Left renal pelvis (tissue), 4 donors: ENCODE measurements at regions not wholly inside any gene's neighbourhood (a gene's known extent, or its start where the extent isn't known, plus 50 kb on each side); places are given as distances from the start of the nearest gene placed in this dataset.

ENCODE experiments used
- DNase-seq, 4 donors: peaks; one replicate each; pipeline ENCODE4 v3.0.0-alpha.2; 2013; ENCODE audit warnings: low read depth in 4 of 4, low spot score in 3 of 4

- no peak for DNase-seq
These were observed 82.3 kb downstream of the MYCN start for GRCh38 chr2:16022548-16023240.

- DNase-seq, result no peak
These were observed 81.4 kb downstream of the MYCN start for GRCh38 chr2:16021611-16022363.

DNA sequence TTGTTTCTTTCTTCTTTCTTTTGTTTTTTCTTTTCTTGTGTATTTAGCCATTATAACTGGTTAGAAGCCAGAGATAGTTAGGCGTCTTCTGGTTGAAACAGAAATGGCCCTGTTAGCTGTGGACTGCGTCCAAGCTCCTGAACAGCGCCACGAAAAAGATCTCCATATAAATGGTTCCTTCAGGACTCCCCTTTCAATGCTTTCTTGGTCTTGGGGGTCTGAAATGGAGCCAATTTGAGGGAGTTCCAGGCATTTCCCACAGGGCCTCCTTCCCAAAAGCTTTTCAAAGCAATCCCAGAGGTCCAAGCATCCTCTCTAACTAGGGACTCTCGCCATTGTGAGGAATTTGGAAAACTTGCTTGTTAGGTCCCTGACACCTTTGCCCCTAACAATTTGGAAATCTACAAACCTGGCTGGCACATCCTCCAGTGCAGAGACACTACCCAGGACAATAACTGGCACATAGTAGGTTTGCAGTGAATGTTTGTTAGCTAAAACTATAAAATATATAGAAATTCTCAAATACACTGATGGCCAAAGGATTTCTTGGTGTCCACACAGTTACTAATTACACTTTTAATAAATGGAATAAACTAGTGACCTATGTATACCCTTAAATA, 80.1 kb downstream of the MYCN start:
- DNase-seq, result no peak

DNA sequence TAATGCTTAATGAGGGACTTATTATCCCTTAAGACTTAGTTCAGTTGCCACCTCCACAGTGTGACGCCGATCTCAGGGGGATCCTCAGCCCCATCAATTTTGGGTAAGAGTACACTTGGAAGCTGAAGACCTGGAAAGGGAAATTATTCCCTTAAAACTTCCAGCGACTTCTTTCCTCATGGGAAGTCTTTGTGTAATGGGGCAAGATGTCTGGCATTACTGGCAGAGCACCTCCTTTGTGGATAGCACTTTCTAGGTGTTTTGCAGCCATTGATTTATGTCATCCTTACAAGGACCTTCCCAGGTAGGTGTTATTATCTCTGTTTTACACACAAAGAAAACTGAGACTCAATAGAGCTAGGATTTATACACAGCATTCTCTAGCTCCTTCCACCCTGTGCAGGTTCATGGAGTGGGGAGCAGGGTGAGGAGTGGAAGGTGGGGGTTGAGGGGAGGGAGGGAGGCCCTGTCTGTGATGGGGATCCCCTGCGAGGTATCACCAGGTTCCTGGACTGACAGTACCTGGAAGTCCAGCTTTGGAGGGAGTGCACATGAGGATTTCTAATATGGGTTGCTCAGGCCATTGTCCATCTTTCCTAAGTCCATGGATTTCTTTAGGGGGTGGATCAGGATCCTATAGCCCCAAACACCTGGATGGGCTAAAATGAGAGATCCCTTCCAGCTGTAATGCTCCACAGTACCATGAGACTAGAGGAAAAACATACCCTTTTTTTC, 79.4 kb downstream of the MYCN start:
- no peak for DNase-seq

DNA sequence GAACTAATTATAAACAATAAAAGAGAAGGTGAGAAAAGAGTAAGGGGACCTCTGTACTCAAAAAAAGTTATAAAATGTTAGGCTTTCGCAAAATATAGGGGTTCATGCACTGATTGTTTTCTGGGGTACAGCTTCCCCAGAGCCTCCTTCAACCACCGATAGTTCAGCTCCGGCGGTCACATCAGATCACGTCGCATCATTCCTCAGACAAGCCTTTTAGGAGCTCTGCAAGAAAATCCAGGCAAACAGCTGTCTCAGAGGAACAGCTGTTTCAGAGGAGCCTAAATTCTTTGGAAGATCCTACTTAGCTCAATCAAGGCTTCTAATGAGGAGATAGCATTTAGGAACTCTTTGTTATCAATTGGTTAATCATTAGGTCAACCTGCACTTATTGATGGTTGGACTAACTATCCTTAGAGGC, 78.7 kb downstream of the MYCN start:
- DNase-seq, result no peak

DNA sequence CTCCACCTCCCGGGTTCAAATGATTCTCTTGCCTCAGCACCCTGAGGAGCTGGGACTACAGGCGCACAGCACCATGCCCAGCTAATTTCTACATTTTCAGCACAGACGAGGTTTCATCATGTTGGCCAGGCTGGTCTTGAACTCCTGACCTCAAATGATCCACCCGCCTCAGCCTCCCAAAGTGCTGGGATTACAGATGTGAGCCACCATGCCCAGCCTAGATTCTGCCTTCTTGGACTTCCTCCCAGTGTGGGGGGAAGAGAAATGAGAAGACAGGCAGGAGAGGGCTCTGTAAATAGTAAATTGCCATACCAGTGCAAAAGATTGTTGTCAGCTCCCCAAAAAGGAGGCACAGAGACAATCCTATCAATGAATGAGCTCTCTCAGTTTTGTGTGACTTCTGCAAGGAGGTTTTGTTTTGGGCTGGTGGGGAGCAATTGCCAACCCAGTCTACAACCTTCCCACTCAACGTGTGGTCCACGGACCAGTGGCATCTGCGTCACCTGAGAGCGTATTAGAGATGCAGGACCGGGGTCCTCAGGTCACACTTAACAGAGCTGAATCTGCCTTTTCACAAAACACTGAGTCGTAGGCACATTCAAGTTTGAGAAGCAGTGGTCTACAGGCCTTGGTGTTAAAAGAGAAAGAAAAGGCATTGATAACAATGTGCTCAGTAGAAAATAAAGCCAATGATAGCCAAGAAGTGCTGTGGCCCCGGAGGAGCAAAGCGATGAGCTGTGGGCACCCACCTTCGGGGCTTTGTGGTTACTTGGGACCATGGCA, 78.1 kb downstream of the MYCN start:
- no peak for DNase-seq

DNA sequence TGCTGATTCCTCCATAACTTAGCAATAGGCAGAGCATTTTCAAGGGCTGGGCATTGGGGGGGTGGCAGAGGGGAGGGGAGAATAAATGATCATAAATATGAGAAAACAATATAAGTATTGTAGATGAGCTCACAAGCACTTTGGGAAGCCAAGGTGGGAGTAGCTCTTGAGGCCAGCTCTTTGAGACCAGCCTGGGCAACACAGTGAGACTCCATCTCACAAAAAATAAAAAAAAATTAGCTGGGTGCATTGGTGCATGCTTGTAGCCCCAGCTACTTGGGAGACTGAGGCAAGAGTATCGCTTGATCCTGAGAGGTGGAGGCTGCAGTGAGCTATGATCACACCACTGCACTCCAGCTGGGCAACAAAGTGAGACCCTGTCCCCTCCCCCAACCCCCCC, 75.9 kb downstream of the MYCN start:
- DNase-seq, result no peak

DNA sequence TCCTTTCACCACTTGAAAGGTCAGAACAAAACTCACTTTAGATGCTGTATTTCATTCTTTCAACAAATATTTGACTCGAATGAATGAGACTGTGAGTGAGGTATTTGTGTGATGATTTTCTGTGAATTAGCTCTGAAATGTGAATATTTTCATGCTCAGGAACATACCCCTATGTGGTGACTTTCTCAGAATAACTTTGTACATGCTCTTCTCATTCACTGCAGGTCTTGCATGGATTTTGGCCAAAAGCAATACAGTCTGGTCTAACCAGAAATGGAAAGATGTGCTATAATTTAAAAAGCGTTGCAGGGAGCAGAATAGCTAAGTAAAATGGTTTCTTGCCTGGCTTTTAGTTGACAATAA, 75.5 kb downstream of the MYCN start:
- no peak for DNase-seq

DNA sequence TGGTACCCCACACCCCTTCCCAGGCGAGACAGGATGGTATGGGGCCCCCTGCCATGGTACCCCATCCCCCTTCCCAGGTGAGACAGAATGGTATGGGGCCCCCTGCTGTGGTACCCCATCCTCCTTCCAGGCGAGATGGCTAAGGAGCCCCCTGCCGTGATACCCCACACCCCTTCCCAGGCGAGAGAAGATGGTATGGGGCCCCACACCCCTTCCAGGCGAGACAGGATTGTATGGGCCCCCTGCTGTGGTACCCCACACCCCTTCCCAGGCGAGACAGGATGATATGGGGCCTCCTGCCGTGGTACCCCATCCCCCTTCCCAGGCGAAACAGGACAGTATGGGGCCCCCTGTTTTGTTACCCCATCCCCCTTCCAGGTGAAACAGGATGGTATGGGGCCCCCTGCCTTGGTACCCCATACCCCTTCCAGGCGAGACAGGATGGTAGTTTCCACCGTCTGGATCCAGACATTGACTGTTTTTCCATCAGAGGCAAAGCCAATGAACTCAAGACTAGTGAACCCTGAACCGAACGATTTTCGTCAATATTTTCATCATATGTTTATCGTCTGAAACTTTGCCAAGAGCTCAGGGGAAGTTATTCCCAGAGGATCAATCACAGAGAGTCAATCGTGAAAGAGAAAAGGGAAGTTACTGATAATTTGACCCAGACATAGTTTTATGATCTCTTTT, 75.0 kb downstream of the MYCN start:
- no peak for DNase-seq

DNA sequence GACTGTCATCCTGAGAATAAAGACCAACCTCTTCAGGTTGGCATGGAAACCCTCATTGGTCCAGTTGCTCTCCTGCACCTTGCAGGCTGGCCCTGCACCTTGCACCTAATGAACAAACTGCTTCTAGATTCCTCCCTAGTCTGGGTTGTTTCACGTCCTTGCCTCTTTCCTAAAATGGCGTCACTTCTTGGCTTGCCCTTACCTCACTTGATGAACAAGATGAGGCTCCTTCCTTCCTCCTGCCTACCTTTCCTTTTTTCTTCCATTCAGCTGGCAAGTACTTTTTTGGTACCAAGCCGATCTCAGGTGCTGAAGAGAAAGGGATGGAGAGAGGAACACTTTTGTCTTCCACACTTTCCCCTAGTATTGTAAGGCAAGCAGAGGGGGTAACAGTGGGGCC, 74.5 kb downstream of the MYCN start:
- no peak for DNase-seq

DNA sequence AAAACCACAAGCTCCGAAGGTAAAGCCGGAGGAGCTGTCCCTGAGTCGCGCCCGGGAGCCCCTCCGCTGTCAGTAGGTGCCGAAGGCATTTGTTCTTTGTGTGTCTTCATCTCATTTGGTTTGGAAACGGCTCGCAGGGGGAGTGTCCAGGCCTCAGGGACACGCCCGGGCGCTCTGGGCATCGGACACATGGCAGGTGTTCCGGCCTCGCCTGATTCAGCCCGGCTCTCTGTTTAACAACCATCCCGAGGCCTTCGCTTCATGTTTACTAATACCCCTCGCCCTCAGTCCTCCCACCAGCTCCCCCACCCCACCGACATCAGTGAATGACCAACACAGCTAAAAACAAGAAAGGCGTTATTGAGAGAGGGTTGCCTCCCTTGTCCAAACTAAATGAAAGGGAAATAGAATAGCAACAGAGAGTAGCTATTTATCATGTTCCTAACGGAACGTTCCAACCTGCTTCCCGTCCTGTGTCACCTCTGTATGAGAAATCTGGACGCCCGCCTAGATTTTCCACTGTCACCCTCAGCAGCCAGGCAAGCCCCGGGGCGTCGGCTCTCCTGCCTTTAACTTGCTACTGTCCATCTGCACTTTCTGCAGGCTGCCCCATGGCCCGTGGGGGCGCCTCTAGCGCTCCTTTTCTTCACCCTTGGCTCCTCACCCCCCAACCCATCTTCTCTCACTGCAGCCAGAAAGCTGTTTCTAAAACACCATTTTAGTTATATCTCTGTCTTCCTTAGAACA, 73.9 kb downstream of the MYCN start:
- DNase-seq, result no peak

- no peak for DNase-seq
These were observed 73.1 kb downstream of the MYCN start for GRCh38 chr2:16013359-16013911.

GRCh38 chr2:16012626-16013358, 72.4 kb downstream of the MYCN start:
- peak in 3 of 4 donors; percentile 36 to 63 (median 46) for DNase-seq

DNA sequence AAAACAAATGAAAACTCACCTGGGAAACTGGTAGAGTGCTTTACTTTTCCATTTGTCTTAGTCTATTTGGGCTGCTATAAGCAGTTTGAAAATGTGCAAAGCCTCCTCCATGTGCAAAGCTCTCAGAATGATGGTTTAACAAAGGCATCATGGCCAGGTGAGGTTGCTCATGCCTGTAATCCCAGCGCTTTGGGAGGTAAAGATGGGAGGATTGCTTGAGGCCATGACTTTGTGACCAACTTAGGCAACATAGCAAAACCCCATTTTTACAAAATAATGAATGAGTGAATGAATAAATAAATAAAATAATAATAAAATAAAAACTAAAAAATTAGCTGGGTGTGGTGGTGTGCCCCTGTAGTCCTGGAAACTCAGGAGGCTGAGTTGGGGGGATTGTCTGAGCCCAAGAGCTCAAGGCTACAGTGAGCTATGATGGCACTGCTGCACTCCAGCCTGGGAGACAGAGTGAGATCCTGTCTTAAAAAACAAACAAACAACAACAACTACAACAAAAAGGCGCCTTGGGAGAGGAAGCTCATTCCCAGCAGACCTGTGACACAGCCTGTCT, 71.8 kb downstream of the MYCN start:
- no peak for DNase-seq

DNA sequence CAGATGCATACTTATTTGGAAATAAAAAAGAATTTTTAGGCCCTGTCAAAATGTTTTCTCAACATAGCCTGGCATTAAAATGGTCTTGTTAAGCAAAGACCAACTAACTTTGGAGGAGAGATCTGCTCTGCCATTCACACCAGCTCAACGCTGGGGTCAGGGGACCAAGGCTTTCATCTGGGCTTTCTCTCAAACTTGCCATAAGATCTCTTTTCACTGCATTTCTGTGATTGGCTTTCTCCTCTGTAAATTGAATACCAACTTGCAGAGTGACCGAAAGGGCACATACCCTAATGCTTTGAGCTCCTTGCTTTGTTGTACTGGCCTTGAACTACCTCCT, 71.2 kb downstream of the MYCN start:
- no peak for DNase-seq

DNA sequence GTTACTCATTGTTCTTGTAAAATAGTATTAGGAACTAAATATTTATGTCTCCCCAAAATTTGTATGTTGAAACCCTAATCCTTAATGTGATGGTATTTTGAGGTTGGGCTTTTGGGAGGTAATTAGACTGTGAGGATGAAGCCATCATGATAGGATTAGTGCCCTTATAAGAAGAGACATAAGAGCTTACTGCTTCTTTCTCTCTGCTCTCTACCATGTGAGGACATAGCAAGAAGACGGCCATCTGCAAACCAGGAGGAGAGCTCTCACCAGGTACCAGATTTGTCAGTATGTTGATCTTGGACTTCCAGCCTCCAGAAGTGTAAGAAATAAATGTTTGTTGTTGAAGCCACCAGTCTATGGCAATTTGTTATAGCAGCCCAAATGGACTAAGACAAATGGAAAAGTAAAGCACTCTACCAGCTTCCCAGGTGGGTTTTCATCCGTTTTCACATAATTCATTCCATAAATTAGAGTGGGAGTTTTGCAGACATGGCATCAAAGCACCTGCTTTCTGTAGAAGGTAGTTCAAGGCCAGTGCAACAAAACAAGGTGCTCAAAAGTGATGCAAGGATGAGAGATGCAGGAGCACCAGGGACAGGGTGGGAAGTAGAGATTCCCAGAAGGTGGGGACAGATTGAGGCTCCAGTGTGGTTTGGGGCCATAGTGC, 70.7 kb downstream of the MYCN start:
- no peak for DNase-seq

GRCh38 chr2:16010011-16010410, 69.7 kb downstream of the MYCN start:
- DNase-seq, result no peak

- DNase-seq, result no peak
These were observed 69.2 kb downstream of the MYCN start for GRCh38 chr2:16009560-16009959.
